Loucy (cell line): ENCODE measurements at regions not wholly inside any gene's neighbourhood (a gene's known extent, or its start where the extent isn't known, plus 50 kb on each side); places are given as distances from the start of the nearest gene placed in this dataset.

ENCODE experiments used
- H2AFZ ChIP-seq: fragments of 200-600 bp; sonication (generic); 2 replicates; pipeline ENCODE4 v1.6.0; 2016; ENCODE audit warnings: antibody characterized with exemption, mild to moderate bottlenecking, low read length, moderate library complexity
- H3F3A ChIP-seq: fragments of 200-600 bp; 2 replicates; pipeline ENCODE4 v1.6.0; 2016; ENCODE audit warnings: antibody characterized with exemption, low read depth, mild to moderate bottlenecking
- H3K27me3 ChIP-seq: fragments of 200-600 bp; sonication (generic); 2 replicates; pipeline ENCODE4 v1.6.1; 2014; ENCODE audit warnings: low read length, mild to moderate bottlenecking; ENCODE audit not compliant: insufficient read depth, poor library complexity, severe bottlenecking
- H3K36me3 ChIP-seq: fragments of 200-600 bp; sonication (generic); 2 replicates; pipeline ENCODE4 v1.6.1; 2016; ENCODE audit warnings: low read length; ENCODE audit not compliant: insufficient read depth
- H3K4me1 ChIP-seq: fragments of 200-600 bp; sonication (generic); 2 replicates; pipeline ENCODE4 v1.5.1; 2014; ENCODE audit warnings: low read length, mild to moderate bottlenecking; ENCODE audit not compliant: insufficient read depth, poor library complexity, severe bottlenecking
- H3K4me2 ChIP-seq: fragments of 200-600 bp; sonication (generic); 2 replicates; pipeline ENCODE4 v1.6.0; 2014; ENCODE audit warnings: antibody characterized with exemption, low read length, low read depth, mild to moderate bottlenecking; ENCODE audit not compliant: poor library complexity, severe bottlenecking
- H3K4me3 ChIP-seq: fragments of 200-600 bp; sonication (generic); 2 replicates; pipeline ENCODE4 v1.5.1; 2014; ENCODE audit warnings: low read length, mild to moderate bottlenecking, mixed read lengths; ENCODE audit not compliant: poor library complexity, severe bottlenecking
- H3K79me2 ChIP-seq: fragments of 200-600 bp; sonication (generic); 2 replicates; pipeline ENCODE4 v1.6.1; 2014; ENCODE audit warnings: low read length; ENCODE audit not compliant: insufficient read depth
- H3K9ac ChIP-seq: fragments of 200-600 bp; sonication (generic); 2 replicates; pipeline ENCODE4 v1.6.0; 2014; ENCODE audit warnings: mild to moderate bottlenecking, low read depth, low read length, moderate library complexity; ENCODE audit not compliant: poor library complexity, severe bottlenecking
- H3K9me2 ChIP-seq: fragments of 200-600 bp; sonication (generic); replicated peaks from 2 replicates; pipeline ENCODE4 v1.6.1; 2016; ENCODE audit warnings: low read depth, low read length, mixed read lengths
- H3K9me3 ChIP-seq: fragments of 200-600 bp; sonication (generic); 2 replicates; pipeline ENCODE4 v1.6.1; 2014; ENCODE audit warnings: mild to moderate bottlenecking, antibody characterized with exemption, low read length, low read depth; ENCODE audit not compliant: insufficient read depth
- H4K20me1 ChIP-seq: fragments of 200-600 bp; sonication (generic); 2 replicates; pipeline ENCODE4 v1.6.0; 2014; ENCODE audit warnings: antibody characterized with exemption, low read length, mild to moderate bottlenecking; ENCODE audit not compliant: insufficient read depth, poor library complexity, severe bottlenecking
- EZH2phosphoT487 ChIP-seq: fragments of 200-600 bp; IDR thresholded peaks from 2 replicates; pipeline ENCODE4 v1.6.1; 2018; ENCODE audit warnings: antibody characterized with exemption, mild to moderate bottlenecking, moderate library complexity, borderline replicate concordance
- TF ChIP-seq, protein P1 (sequence below): fragments of 200-600 bp; sonication (generic); conservative IDR thresholded peaks from 2 replicates; pipeline ENCODE4 v1.5.1; 2014; ENCODE audit warnings: mild to moderate bottlenecking, antibody characterized with exemption, low read length

DNA sequence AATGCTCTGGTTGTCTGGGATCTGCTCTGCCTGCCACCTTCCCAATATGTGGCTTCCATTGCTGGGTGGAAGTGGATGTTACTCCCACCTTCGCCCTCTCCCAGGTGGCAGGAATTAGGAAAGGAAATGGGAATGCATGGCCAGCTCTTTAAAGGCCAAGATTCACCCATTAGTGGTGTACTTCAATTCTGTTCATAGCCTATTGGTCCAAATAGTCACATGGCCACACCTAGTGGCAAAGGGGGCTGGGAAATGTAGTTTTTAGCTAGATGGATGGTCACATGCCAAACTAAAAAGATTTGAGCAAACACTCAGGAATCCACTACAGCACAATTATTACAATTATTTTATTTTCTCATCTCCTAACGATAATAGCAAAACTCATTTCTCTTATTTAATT is 135.1 kb downstream of the NPY start:
- Histone ChIP-seq H3K4me2 (no peak overlapping the region), H3K9ac (no peak overlapping the region), H3K79me2 (no peaks in the 10 kb centered on the region), H3F3A (no peaks in the 10 kb centered on the region), H4K20me1 (no peaks in the 10 kb centered on the region), H2AFZ (no peak overlapping the region), H3K4me3 (no peak overlapping the region), H3K36me3 (no peaks in the 10 kb centered on the region), H3K9me2 (no peaks in the 10 kb centered on the region), H3K4me1 (no peaks in the 10 kb centered on the region), H3K27me3 (no peaks in the 10 kb centered on the region), H3K9me3 (no peaks in the 10 kb centered on the region)
- TF ChIP-seq, protein P1, sequence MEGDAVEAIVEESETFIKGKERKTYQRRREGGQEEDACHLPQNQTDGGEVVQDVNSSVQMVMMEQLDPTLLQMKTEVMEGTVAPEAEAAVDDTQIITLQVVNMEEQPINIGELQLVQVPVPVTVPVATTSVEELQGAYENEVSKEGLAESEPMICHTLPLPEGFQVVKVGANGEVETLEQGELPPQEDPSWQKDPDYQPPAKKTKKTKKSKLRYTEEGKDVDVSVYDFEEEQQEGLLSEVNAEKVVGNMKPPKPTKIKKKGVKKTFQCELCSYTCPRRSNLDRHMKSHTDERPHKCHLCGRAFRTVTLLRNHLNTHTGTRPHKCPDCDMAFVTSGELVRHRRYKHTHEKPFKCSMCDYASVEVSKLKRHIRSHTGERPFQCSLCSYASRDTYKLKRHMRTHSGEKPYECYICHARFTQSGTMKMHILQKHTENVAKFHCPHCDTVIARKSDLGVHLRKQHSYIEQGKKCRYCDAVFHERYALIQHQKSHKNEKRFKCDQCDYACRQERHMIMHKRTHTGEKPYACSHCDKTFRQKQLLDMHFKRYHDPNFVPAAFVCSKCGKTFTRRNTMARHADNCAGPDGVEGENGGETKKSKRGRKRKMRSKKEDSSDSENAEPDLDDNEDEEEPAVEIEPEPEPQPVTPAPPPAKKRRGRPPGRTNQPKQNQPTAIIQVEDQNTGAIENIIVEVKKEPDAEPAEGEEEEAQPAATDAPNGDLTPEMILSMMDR = no peak
- no peak for TF ChIP-seq EZH2phosphoT487

DNA sequence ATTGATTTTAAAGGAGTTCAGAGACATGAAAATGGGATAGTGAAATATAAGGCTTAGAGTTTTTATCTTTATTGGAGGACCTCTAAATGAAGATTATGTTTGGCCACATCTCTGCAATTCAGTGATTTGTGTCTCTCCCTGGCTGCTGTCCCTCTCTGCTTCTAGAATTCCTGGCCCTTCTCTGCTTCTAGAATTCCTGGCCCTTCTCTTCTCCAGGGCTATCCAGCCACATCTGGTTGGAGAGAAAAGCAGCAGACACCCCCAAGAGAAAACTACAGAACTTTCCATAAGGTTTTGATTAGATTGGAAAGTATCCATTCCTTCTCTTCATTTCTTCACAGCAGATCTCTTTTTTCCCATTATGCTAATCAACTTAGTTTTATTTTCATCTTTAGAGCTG is 135.5 kb downstream of the NPY start:
- Histone ChIP-seq H3K9me2 (no peaks in the 10 kb centered on the region), H3K27me3 (no peaks in the 10 kb centered on the region), H3K79me2 (no peaks in the 10 kb centered on the region), H4K20me1 (no peaks in the 10 kb centered on the region), H3F3A (no peaks in the 10 kb centered on the region), H3K9me3 (no peaks in the 10 kb centered on the region), H3K4me1 (no peaks in the 10 kb centered on the region), H3K36me3 (no peaks in the 10 kb centered on the region), H3K4me3 (no peak overlapping the region), H3K9ac (no peak overlapping the region), H3K4me2 (no peak overlapping the region), H2AFZ (no peak overlapping the region)
- TF ChIP-seq, protein P1 = no peak
- no peak for TF ChIP-seq EZH2phosphoT487

DNA sequence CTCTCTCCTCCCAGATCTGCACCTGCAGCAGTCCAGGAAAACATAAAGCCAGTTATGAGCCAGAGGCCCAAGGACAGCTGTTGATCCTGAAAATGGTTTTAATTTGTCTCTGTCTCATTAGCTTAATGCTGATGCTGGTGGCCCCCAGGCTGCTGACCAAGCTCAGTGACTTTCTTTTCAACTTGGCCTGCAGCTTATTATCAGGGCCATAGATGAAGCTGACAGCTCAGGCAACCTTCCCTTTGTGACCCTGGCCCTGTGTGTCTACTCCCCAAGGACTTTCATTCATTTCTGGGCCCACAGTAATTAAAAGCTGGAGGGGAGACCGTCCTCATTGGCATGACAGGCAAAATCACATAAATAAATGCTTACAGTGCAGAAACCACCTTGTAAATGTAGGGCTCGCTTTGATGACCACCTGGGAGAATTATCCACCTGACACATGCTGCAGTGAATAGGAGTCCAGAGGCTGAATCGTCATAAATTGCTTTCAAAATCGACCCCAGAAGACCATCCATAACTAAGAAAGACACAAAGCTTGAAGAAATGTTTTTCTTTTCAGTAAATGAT is 138.5 kb downstream of the NPY start:
- Histone ChIP-seq H3K79me2 (no peaks in the 10 kb centered on the region), H3K4me1 (no peaks in the 10 kb centered on the region), H4K20me1 (no peaks in the 10 kb centered on the region), H3K9me2 (no peaks in the 10 kb centered on the region), H2AFZ (no peak overlapping the region), H3K4me3 (no peak overlapping the region), H3K4me2 (no peak overlapping the region), H3K36me3 (no peaks in the 10 kb centered on the region), H3K9ac (no peak overlapping the region), H3K27me3 (no peaks in the 10 kb centered on the region), H3K9me3 (peaks cover 10% of the 10 kb centered on the region; the same call in 1 of the 2 replicates), H3F3A (no peaks in the 10 kb centered on the region)
- TF ChIP-seq, protein P1 = no peak
- TF ChIP-seq EZH2phosphoT487 = no peak
